GM12875 (cell line): ENCODE measurements at regions not wholly inside any gene's neighbourhood (a gene's known extent, or its start where the extent isn't known, plus 50 kb on each side); places are given as distances from the start of the nearest gene placed in this dataset.

Experiments used
- H3K4me3 ChIP-seq: one replicate; pipeline ENCODE4 v1.5.1; 2011; ENCODE audit warnings: low read depth, low read length, control low read depth
- CTCF ChIP-seq: IDR thresholded peaks from 2 replicates; pipeline ENCODE4 v1.5.1; 2011; ENCODE audit warnings: low read depth, mild to moderate bottlenecking, control low read depth, inconsistent platforms, low read length, moderate library complexity, borderline replicate concordance; ENCODE audit not compliant: insufficient read depth

GRCh38 chr6:105750089-105750488, 336.0 kb upstream of the PRDM1 start:
- no peak for TF ChIP-seq CTCF
- no peak overlapping the region for H3K4me3 ChIP-seq

- H3K4me3 ChIP-seq, result no peak overlapping the region
- no peak for TF ChIP-seq CTCF
These were observed 337.4 kb upstream of the PRDM1 start for GRCh38 chr6:105748737-105749161.

GRCh38 chr6:105747823-105748405, 338.2 kb upstream of the PRDM1 start:
- no peak for TF ChIP-seq CTCF
- H3K4me3 ChIP-seq, result no peak overlapping the region

GRCh38 chr6:105746509-105746908, 339.6 kb upstream of the PRDM1 start:
- no peak overlapping the region for H3K4me3 ChIP-seq
- TF ChIP-seq CTCF, result no peak

GRCh38 chr6:105746130-105746505, 340.0 kb upstream of the PRDM1 start:
- no peak overlapping the region for H3K4me3 ChIP-seq
- TF ChIP-seq CTCF, result no peak

- TF ChIP-seq CTCF, result no peak
- H3K4me3 ChIP-seq, result no peak overlapping the region
These were observed 340.5 kb upstream of the PRDM1 start for GRCh38 chr6:105745464-105746129.

GRCh38 chr6:105744815-105745214, 341.3 kb upstream of the PRDM1 start:
- TF ChIP-seq CTCF, result no peak

More at GRCh38 chr6:105744815-105745214, 341.3 kb upstream of the PRDM1 start:
- no peak overlapping the region for H3K4me3 ChIP-seq
